ENCODE measurements at regions not wholly inside any gene's neighbourhood (a gene's known extent, or its start where the extent isn't known, plus 50 kb on each side); places are given as distances from the start of the nearest gene placed in this dataset.

DNA sequence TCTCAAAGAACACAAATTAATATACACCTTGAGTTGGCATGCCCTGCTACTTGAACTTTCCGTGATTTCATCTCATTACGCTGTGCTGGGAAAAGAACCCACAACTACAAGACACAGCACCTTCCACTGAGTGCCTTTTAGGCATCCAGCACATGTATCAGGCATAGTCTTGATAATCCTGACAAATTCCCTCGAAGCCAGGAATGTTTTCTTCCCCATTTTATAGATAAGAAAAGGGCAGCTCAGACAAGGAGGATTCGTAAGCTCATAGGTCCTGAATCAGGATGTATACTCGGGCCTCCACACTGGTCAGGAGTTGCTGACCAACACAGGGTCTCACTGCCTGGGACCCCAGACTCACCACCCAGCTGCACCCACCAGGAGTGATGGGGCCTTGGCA lies 368.6 kb downstream of the TNS3 start:
- DNase-seq (ENCODE audit: insufficient read length, low spot score) (no peak), FAIRE-seq (no peak)
- TF ChIP-seq, protein P1, sequence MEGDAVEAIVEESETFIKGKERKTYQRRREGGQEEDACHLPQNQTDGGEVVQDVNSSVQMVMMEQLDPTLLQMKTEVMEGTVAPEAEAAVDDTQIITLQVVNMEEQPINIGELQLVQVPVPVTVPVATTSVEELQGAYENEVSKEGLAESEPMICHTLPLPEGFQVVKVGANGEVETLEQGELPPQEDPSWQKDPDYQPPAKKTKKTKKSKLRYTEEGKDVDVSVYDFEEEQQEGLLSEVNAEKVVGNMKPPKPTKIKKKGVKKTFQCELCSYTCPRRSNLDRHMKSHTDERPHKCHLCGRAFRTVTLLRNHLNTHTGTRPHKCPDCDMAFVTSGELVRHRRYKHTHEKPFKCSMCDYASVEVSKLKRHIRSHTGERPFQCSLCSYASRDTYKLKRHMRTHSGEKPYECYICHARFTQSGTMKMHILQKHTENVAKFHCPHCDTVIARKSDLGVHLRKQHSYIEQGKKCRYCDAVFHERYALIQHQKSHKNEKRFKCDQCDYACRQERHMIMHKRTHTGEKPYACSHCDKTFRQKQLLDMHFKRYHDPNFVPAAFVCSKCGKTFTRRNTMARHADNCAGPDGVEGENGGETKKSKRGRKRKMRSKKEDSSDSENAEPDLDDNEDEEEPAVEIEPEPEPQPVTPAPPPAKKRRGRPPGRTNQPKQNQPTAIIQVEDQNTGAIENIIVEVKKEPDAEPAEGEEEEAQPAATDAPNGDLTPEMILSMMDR (IDR thresholded peaks at IDR 0.05; ENCODE audit: insufficient read depth, missing control alignments), result no peak

DNA sequence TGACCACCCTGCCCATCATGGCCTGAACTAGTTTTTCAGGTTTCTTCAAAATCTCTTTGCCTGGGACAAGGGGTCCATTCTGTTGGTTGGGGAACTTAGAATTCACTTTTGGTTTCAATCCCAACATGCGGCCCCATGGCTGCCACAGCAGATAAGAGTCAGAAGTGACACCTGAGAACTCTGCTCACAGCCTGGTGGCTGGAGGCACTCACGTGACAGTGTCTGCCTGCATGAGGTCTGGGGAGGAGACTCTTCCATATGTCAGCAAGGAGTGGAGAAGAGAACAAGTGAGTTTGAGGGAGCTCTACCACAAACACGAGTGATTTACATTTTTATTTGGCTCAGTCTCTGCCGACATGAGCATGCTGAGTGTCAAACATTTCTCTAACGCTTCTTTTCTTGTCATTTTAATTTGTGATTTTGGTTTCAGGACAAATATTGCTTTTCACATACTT lies 370.4 kb downstream of the TNS3 start:
- DNase-seq (ENCODE audit: insufficient read length, low spot score) (no peak), FAIRE-seq (no peak)
- TF ChIP-seq, protein P1 (IDR thresholded peaks at IDR 0.05; ENCODE audit: insufficient read depth, missing control alignments), result no peak

DNA sequence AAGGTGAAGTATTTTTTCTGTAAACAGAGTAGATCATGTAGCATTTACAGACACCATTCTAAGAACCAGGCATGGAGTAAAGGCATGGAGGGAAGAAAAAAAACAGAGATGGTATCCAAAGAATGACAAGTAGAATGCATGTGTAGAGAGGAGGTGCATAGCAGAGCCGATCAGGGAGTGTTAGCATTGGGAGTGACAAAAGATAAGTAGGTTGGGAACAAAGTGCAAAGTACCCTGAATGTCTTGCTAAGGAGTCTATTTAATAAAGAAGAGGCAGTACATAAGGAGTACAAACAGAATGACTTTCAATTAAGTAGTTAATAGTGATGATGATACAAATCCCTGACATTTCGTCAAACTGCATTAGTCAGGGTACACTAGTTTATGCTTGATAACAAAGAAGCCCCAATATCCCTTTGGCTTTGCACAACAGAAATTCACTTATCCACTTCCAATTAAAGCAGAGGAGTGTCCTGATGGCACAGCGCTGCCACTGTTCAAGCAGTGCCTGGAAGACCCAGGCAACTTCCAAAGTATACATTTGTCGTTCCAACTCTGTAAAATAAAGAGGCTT lies 371.5 kb downstream of the TNS3 start:
- TF ChIP-seq, protein P1 (IDR thresholded peaks at IDR 0.05; ENCODE audit: insufficient read depth, missing control alignments), result no peak
- DNase-seq (ENCODE audit: insufficient read length, low spot score) (no peak), FAIRE-seq (no peak)

DNA sequence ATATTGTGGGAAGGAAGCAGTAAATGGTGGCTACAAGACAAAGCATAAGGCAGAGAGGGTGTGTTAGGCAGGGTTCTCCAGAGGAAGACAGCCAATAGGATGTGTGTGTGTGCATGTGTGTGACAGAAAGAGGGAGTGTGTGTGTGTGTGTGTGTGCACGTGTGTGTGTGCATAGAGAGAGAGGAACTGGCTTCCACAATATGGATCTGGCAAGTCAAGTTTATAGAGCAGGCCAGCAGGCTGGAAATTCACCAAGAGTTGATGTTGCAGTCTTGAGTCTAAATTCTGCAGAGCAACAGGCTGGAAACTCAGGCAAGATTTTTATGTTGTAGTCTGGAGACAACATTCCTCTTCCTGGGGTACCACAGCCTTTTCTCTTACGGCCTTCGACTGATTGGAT lies 374.0 kb downstream of the TNS3 start:
- FAIRE-seq, result no peak
- DNase-seq (ENCODE audit: insufficient read length, low spot score), result no peak
- TF ChIP-seq, protein P1 (IDR thresholded peaks at IDR 0.05; ENCODE audit: insufficient read depth, missing control alignments), result no peak

DNA sequence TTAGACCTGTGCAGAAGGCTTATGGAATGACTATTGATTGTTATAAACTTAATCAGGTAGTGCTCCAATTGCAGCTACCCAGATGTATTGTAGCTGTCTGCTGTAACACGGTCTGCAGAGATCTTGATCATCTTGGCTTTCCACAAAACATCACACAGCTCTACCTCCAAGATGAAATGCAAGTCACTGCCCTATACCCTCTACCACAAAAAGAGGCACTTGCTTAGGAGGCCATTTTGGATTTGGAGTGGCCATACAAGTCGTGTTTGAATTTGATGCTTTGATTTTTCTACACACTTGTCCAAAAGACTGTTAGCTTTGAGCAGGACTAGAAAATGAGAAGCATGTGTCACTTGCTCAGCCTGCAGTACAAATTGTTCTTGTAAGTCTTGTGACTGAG lies 377.2 kb downstream of the TNS3 start:
- no peak for FAIRE-seq
- no peak for DNase-seq (ENCODE audit: insufficient read length, low spot score)
- TF ChIP-seq, protein P1 (IDR thresholded peaks at IDR 0.05; ENCODE audit: insufficient read depth, missing control alignments), result no peak

DNA sequence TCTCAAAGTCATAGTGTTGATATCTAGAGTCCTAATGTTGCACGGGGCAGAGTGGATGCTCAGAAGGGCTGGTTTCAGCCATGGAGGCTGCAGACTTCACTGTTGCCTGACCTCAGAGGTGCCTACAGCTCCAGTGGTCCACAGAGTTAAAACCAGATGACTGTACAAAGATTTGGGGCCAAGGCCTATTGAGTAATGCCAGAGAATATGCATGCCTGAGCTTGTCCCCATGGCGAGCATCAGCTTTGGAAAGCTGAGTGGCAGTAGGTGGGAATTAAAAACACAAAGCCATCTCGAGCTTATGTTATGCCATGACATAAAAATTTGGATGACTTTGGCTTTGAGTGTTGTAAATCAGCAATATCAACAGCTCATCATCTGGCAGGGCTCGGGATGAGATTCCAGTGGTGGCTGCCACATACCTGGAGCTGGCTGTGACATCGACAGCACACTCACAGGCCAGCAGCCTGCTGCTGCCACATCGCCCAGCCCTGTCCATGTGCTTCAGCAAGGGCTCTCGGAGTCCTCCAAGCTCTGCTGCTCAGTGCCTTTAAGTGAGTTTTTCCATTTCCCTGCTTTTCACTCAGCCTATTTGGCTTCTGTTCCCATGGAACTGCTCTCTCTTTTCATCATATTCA lies 379.6 kb downstream of the TNS3 start:
- FAIRE-seq (no peak), DNase-seq (ENCODE audit: insufficient read length, low spot score) (no peak)
- TF ChIP-seq, protein P1 (IDR thresholded peaks at IDR 0.05; ENCODE audit: insufficient read depth, missing control alignments), result no peak

DNA sequence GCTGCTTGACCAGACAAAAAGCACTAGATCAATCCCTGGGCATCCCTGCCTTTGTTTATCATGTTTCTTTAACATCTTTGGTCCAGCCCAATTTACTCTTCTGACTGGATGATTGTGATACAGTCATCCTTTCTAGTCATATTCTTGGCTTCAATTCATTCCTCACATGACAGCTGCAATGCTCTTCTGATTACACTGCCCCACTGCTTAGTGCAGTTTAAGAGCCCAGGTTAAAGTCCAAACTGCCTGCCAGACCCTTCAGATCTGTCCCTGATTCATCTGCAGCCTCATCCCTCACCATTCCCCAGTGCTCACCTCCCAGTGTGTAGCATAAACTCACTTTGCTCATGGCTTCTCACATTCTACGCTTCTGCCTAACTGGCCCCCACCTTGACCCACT lies 383.8 kb downstream of the TNS3 start:
- FAIRE-seq (no peak), DNase-seq (ENCODE audit: insufficient read length, low spot score) (no peak)
- TF ChIP-seq, protein P1 (IDR thresholded peaks at IDR 0.05; ENCODE audit: insufficient read depth, missing control alignments), result no peak
